Fibroblast of skin of scalp (primary cell): ENCODE measurements at regions not wholly inside any gene's neighbourhood (a gene's known extent, or its start where the extent isn't known, plus 50 kb on each side); places are given as distances from the start of the nearest gene placed in this dataset.

Experiments
- DNase-seq: peaks from one replicate; pipeline ENCODE4 v3.0.0-alpha.2; 2013

GRCh38 chr10:92747066-92747465, 57.3 kb downstream of the HHEX start:
- no peak for DNase-seq

GRCh38 chr10:92747600-92747999, 57.8 kb downstream of the HHEX start:
- DNase-seq = no peak

- DNase-seq = no peak
Measured at GRCh38 chr10:92750791-92751533, 61.2 kb downstream of the HHEX start.

GRCh38 chr10:92751534-92751811, 61.7 kb downstream of the HHEX start:
- no peak for DNase-seq

- DNase-seq = no peak
Measured at GRCh38 chr10:92751827-92752226, 62.1 kb downstream of the HHEX start.

- no peak for DNase-seq
Measured at GRCh38 chr10:92753865-92754264, 64.1 kb downstream of the HHEX start.

- DNase-seq = no peak
Measured at GRCh38 chr10:92755725-92756124, 66.0 kb downstream of the HHEX start.

GRCh38 chr10:92756201-92757065, 66.7 kb downstream of the HHEX start:
- DNase-seq = no peak

GRCh38 chr10:92757066-92757710, 67.4 kb downstream of the HHEX start:
- DNase-seq = peak; percentile 75

- no peak for DNase-seq
Measured at GRCh38 chr10:92757711-92758104, 68.0 kb downstream of the HHEX start.

- no peak for DNase-seq
Measured at GRCh38 chr10:92758594-92758993, 68.8 kb downstream of the HHEX start.

GRCh38 chr10:92760609-92761008, 70.9 kb downstream of the HHEX start:
- peak; percentile 22 for DNase-seq

GRCh38 chr10:92761571-92761970, 71.8 kb downstream of the HHEX start:
- DNase-seq = peak; percentile 46

- no peak for DNase-seq
Measured at GRCh38 chr10:92763634-92764155, 73.9 kb downstream of the HHEX start.

GRCh38 chr10:92766451-92766850, 76.7 kb downstream of the HHEX start:
- no peak for DNase-seq

- no peak for DNase-seq
Measured at GRCh38 chr10:92768104-92768503, 78.3 kb downstream of the HHEX start.

- DNase-seq = no peak
Measured at GRCh38 chr10:92773776-92774175, 74.5 kb upstream of the EXOC6 start.

GRCh38 chr10:92778091-92778490, 70.2 kb upstream of the EXOC6 start:
- no peak for DNase-seq

GRCh38 chr10:92785118-92785517, 63.2 kb upstream of the EXOC6 start:
- DNase-seq = no peak

GRCh38 chr10:92787557-92788152, 60.7 kb upstream of the EXOC6 start:
- DNase-seq = no peak

GRCh38 chr10:92789067-92789466, 59.3 kb upstream of the EXOC6 start:
- DNase-seq = no peak

GRCh38 chr10:92789786-92790185, 58.5 kb upstream of the EXOC6 start:
- no peak for DNase-seq

GRCh38 chr10:92790440-92790839, 57.9 kb upstream of the EXOC6 start:
- no peak for DNase-seq
